SKM-1 (cell line): ENCODE measurements at regions not wholly inside any gene's neighbourhood (a gene's known extent, or its start where the extent isn't known, plus 50 kb on each side); places are given as distances from the start of the nearest gene placed in this dataset.

ENCODE experiments used
- DNase-seq: peaks from one replicate; lab custom pipeline; 2025; ENCODE audit not compliant: unreplicated experiment; lab: John Stamatoyannopoulos, UW

DNA sequence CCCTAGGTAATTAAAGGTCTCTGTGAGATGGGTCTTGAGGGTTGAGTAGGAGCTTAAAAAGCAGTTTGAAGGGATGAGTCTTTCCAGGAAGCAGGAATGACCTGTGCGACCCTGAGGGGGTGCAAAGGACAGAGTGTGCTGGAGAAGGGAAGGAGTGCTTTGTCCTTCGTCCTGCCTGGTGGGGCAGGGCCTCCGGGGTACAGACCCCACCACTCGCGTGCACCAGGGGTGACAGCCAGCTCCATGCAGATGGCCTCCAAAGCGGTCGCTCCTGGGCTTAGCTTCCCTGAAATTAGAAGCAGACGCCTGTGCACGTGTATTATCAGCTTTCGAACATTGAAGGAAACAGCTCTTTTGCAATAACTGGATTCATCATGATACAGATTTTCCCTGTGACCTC lies 959.8 kb downstream of the BRD1 start:
- no peak for DNase-seq

- no peak for DNase-seq
Observed at GRCh38 chr22:48866906-48867681, 960.6 kb downstream of the BRD1 start.

GRCh38 chr22:48864748-48865147 lies 962.9 kb downstream of the BRD1 start:
- DNase-seq, result no peak

DNA sequence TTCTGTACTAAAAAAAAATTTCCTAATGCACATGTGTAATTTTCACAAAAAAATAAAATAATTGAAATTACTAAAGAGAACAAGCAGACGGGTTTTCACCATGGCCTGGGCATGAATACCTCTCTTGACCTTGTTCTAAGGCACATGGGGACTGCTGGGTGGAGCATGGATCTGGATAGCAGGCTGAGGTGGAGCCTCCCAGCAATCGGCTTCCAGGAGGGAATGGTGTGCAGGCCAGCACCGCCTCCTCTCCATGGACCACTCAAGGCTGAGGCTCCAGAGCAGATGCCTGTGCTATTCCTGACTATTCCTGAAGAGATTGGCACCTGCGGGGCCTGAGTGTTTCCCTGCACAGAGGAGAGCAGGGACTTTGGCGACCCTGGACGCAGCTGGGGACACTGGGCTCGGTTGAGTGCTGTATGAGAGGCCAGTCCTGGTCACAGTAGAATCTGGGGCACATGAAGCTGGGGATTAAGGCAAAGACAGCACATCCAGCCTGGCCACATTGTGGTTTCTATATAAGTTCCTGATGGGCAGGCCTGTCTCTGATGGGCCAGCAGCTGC lies 963.6 kb downstream of the BRD1 start:
- DNase-seq, result no peak

DNA sequence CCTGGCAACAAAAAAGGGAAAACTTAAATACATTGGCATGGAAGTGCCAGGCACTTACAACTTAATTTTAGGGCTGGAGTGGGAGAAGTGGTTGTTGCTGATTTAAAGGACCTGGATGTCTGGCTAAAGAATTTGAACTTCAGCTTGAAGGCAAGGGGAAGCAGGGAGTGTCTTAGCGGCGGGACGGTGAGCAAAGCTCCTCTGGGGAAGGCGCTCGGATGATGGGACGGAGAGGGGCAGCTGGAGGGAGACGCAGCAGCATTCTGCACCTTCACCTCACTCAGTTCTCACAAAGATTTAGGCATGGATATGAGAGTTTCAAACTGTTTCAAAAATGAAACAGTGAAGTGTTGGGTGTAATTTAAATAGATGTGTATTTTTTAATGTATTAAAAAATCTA lies 967.1 kb downstream of the BRD1 start:
- no peak for DNase-seq

DNA sequence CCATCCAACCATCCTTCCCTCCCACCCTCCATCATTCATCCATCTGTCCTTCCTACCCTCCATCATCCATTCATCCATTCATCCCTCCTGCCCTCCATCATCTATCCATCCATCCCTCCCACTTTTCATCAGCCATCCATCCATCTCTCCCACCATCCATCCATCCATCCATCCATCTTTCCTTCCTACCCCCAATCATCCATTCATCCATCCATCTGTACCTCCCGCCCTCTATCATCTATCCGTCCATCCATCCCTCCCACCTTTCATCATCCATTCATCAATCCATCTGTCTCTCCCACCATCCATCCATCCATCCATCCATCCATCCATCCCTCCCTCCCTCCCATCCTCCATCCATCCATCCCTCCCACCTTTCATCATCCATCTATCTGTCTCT lies 968.8 kb downstream of the BRD1 start:
- DNase-seq, result no peak

DNA sequence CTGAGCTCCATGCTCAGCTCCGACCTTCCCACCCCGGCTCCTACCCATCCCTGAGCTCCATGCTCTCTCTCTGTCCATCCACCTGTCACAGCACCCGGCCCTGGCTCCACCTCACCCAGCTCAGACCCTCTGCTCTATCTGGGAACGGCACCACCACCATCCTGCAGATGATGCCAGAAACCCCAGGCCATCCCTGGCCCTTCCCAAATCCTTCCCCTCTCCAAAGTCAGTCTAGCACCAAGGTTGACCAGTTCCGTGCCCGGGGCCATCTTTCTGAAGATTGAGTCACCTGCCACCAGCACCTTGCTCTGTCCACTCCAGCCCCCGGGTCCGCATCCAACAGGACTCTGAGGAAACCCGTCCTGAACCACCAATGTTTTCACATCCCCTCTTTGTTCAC lies 969.6 kb downstream of the BRD1 start:
- DNase-seq, result no peak

DNA sequence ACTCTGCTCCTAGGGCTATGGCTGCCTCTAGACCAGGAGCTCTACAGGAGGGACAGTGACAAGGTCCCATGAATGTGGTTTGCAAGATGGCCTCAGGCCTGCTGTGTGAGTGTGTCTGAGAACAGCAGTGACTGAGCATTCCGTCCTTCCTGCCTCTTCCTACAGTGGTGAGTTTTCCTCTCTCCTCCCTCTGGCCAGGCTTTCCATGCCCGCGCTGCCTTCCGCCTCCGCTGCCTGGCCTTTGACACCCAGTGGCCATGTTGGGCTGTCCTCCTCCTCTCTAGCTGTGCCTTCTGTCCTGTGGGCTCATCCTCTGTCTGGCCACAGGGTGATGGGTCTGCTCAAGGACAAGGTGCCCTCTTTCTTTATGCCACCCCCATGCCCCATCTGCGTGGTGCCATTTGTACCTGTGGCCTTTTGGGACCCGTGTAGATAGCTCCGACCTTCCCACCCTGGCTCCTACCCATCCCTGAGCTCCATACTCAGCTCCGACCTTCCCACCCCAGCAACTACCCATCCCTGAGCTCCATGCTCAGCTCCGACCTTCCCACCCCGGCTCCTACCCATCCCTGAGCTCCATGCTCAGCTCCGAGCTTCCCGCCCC lies 970.4 kb downstream of the BRD1 start:
- DNase-seq, result no peak

- DNase-seq, result no peak
Observed at GRCh38 chr22:48856308-48856615, 971.4 kb downstream of the BRD1 start.

DNA sequence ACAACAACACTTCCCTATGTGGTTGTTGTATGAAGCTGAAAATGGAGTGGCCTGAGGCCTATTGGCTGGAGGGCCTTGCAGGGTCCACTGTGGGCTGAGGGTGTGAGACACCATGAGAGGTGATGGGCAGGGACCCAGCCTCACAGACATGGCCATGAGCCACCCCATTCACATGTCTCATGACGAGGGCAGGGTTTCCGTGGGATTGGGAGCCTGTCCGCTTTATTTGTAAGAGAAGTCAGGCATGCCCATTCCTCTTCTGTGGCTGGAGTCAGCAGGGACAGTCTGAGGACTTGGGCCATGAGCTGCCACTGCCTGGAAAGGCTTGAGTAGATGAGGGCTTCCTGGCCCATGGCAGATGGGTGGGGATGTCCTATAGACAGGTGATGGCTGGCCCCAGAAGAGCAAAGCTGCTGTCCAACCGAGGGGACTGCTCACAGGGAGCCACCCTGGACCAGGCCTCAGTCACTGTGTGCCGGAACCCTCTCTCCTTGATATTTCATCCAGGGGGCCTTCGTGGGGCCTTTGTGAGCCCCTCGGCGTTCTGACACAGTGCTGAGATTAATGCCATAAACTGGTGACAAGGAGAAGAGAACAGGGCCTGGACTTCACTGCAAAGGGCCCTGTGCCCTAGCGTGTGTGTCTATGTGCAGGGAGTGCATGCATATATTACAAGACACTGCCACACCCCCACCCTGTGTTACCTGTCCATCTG lies 971.9 kb downstream of the BRD1 start:
- DNase-seq, result no peak

DNA sequence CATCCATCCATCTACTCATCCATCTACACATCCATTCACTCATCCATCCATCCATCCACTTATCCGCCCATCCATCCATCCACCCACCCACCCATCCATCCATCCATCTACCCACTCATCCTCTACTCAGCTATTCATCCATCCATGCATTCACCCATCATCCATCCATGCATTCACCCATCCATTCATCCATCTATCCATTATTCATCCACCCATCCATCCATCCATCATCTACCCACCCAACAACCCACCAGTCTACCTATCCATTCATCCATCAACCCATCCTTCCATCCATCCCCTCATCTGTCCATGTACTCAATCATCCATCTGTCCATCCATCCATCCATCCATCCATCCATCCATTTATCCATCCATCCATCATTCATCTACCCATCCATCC lies 972.7 kb downstream of the BRD1 start:
- DNase-seq, result no peak

DNA sequence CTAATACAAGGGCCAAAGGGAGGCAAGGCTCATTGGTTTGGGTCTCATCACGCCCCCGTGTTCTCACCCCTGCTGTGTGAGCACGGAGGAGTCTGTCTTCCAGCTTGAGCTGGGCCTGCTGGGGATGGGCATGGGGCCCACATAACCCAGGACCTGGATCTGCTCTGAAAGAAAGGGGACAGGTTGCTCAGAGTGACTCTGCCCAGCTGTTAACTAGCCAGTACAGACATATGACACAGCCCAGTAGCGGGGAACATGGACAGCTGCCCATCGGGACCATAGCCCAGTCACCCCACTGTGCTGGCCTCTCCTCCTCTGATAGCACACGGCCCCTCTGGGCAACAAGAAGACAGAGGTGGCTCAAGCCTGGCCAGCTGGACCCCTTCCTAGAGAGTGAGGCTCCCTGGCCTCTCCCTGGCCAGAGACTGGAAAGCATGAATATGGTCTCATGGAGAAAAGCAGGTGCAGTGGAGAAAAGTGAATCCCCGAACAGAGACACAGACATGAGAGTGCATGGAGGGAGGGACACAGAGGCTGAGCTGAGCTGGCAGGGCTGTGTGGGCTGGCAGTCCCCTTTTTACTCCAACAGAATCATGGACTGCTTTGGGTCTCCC lies 973.9 kb downstream of the BRD1 start:
- DNase-seq, result no peak

GRCh38 chr22:48851933-48852549 lies 975.6 kb downstream of the BRD1 start:
- DNase-seq, result no peak

DNA sequence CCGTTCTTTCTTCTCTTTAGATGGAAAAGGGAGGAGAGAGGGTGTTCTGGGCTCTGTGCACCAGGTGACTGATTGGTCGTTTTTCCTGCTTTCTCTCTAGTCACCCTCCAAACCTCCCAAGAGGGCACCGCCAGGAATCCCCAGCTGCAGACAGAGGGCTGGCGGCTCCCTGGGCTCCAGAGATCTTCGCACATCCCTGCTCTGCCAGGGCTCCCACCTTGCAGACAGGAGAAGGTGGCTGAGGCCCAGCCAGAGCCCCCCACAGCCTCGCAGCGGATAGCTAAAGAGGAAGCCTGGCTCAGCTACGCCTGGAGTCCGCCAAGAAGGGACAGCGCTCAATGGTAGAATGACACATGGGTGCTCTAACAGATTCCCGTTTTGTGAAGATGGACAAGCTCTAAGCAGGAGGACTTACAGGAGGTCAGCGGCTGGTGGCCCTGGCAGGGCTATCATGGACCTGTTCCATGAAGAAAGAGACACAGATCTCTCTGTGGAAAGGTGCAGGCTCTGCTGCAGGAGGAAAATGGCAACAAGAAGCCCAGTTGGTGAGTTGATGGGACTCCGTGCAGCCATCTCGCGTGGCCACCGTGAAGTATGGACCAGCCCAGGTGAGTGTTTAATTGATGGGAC lies 976.9 kb downstream of the BRD1 start:
- no peak for DNase-seq

- DNase-seq, result no peak
Observed at GRCh38 chr22:48849963-48850657, 977.6 kb downstream of the BRD1 start.

DNA sequence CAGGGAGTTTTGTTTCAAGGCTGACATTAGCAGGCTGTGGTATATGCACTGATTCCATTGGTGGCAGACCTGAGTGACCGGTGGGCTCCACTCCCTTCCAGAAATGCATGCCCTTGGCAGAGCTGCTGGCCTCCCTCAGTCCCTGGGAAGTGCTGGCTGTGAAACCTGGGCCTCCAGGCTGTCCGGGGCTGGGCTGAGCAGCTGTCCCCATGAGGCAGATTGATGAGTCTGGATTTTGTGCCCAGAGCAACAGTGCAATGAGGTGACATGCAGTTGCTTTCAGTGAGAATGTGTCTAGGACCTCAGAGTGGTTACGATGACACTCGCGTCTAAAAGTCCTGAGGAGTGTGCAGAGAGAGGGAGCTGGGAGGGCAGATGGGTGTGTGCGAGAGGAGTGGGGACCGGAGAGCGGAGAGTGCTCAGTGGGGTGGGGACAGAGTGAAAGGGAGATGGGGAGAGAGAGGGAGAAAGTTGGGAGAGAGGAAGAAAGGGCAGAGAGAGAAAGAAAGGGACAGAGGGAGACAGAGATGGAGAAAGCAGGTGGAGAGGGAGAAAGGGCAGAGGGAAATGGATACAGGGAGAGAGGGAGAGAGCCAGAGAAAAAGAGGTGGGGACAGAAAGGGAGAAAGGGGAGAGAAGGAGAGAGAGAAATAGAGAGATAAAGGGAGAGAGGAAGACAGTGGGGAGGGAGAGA lies 978.3 kb downstream of the BRD1 start:
- no peak for DNase-seq

- DNase-seq, result no peak
Observed at GRCh38 chr22:48846200-48846599, 981.5 kb downstream of the BRD1 start.

DNA sequence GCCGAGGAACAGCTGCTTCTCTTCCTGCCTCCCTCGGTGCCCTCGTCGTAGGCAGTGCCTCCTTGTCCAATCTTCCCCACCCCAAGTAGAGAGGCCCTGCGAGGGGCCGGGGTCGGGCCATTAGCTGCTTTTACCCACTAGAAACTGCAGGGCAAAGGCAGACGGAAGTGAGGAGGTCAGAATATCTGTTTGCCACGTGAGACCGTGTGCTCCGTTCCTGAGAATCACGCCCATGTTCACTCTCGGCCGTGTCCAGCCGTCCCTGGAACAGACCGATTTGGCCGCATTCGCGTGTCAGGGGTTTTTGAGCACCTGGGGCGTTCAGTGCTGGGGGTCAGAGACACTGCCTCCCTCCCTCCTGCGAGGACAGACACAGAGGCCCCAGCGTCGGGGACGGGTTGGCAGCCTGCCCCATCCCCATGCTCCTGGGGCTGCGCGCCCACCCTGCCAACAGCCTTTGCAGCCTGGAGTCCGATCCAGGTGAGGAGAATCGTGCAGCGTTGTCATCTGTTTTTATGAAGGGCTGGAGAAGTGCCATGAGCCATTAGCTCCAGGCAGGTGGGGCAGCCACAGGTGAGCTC lies 982.2 kb downstream of the BRD1 start:
- DNase-seq, result no peak

DNA sequence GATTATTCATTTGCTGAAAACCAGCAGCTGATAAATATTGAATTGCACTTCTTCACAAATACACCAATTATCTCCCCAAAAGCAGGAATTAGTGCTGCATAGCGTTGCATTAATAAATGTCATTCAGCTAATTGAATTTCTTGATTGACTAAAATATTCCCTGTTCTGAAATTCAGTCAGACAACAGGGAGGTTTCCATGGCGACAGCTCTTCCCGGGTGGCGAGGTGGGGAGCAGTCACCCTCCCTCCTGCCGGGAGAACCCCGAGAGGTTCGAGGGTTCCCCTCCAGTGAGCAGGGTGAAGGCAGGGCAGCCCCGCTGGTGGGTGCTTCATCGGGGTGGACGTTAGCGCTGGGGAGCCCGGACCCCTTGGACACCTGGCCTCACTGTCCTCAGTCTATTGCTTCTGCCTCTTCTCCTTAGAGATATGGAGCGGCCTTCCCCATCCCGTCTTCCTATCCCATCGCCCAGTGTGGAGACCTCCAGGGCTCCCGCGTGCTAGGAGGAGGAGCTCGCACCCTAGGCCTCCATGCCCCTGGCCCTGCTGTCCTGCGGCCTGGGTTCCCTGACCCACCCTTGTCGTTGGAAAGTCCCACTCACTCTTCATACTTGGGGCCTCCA lies 983.5 kb downstream of the BRD1 start:
- no peak for DNase-seq
